Hepatocyte (in vitro differentiated cells): ENCODE measurements at regions not wholly inside any gene's neighbourhood (a gene's known extent, or its start where the extent isn't known, plus 50 kb on each side); places are given as distances from the start of the nearest gene placed in this dataset.

Source experiments
- DNase-seq: peaks from one replicate; pipeline ENCODE4 v3.0.0-alpha.2; 2016; ENCODE audit warnings: low spot score
- H2AFZ ChIP-seq: fragments of 200-600 bp; sonication (generic); 2 replicates; pipeline ENCODE4 v1.6.0; 2016; ENCODE audit warnings: antibody characterized with exemption, mild to moderate bottlenecking
- H3K27ac ChIP-seq: fragments of 200-600 bp; sonication (generic); 2 replicates; pipeline ENCODE4 v1.5.1; 2016; ENCODE audit warnings: mild to moderate bottlenecking
- H3K27me3 ChIP-seq: fragments of 200-600 bp; sonication (generic); 2 replicates; pipeline ENCODE4 v1.6.1; 2016
- H3K36me3 ChIP-seq: fragments of 200-600 bp; sonication (generic); replicated peaks from 2 replicates; pipeline ENCODE4 v1.5.1; 2016; ENCODE audit warnings: low read depth; ENCODE audit not compliant: insufficient read depth
- H3K4me1 ChIP-seq: fragments of 200-600 bp; sonication (generic); 2 replicates; pipeline ENCODE4 v1.5.1; 2016; ENCODE audit warnings: mild to moderate bottlenecking, moderate library complexity; ENCODE audit not compliant: insufficient read depth
- H3K4me2 ChIP-seq: fragments of 200-600 bp; sonication (generic); 2 replicates; pipeline ENCODE4 v1.6.0; 2016
- H3K4me3 ChIP-seq: fragments of 200-600 bp; sonication (generic); 2 replicates; pipeline ENCODE4 v1.5.1; 2016; ENCODE audit warnings: mild to moderate bottlenecking
- H3K79me2 ChIP-seq: fragments of 200-600 bp; sonication (generic); 2 replicates; pipeline ENCODE4 v1.6.0; 2017; ENCODE audit warnings: mild to moderate bottlenecking
- H3K9me2 ChIP-seq: fragments of 200-600 bp; sonication (generic); replicated peaks from 2 replicates; pipeline ENCODE4 v1.6.0; 2017; ENCODE audit warnings: mild to moderate bottlenecking; ENCODE audit not compliant: insufficient read depth
- H3K9me3 ChIP-seq: fragments of 200-600 bp; sonication (generic); 2 replicates; pipeline ENCODE4 v1.5.1; 2016; ENCODE audit warnings: low read depth, mild to moderate bottlenecking
- H4K20me1 ChIP-seq: fragments of 200-600 bp; sonication (generic); 2 replicates; pipeline ENCODE4 v1.6.0; 2016; ENCODE audit warnings: mild to moderate bottlenecking; ENCODE audit not compliant: insufficient read depth, poor library complexity, severe bottlenecking
- CTCF ChIP-seq: fragments of 200-600 bp; sonication (generic); IDR thresholded peaks from 2 replicates; pipeline ENCODE4 v1.5.1; 2016; ENCODE audit warnings: antibody characterized with exemption, mild to moderate bottlenecking; ENCODE audit not compliant: poor library complexity
- EZH2 ChIP-seq: fragments of 200-600 bp; sonication (generic); IDR thresholded peaks from 2 replicates; pipeline ENCODE4 v1.6.1; 2016; ENCODE audit warnings: antibody characterized with exemption, mild to moderate bottlenecking, borderline replicate concordance
- EZH2phosphoT487 ChIP-seq: fragments of 200-600 bp; sonication (generic); IDR thresholded peaks from one replicate; pipeline ENCODE4 v1.6.1; 2018; ENCODE audit warnings: antibody characterized with exemption, mild to moderate bottlenecking, low read depth, moderate library complexity; ENCODE audit not compliant: unreplicated experiment, severe bottlenecking
- WGBS: methylation state at CpG from one replicate; pipeline ENCODE4 v1.1.6; 2016; ENCODE audit warnings: low lambda C conversion rate; ENCODE audit errors: missing lambda C conversion rate; 5-methylcytosine and 5-hydroxymethylcytosine counted together

DNA sequence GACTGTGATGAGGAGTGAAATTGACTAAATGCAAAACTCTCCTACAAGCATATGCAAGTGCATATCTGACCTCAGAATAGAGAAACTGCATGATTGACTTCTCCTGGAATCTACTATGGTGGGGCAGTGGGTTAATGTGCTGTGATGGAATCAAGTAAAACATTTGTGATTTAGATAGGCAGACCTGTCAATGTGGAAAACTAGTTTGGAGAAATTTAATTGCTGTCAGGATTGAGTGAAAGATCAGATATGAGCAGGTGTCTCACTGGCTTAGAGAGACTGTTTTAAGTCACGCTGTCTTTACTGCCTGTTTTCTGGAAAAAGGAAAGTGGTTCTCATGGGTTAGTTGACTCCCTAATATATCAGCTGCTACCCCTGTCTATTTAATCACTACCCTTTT, 881.0 kb upstream of the CNTNAP5 start:
- 69% methylated on average over 1 of the region's 1 CpG for WGBS
- Histone ChIP-seq H3K9me3 (no peaks in the 10 kb centered on the region), H3K4me2 (no peak overlapping the region), H4K20me1 (no peaks in the 10 kb centered on the region), H2AFZ (no peak overlapping the region), H3K9me2 (no peaks in the 10 kb centered on the region), H3K27ac (no peak overlapping the region), H3K4me3 (no peak overlapping the region), H3K79me2 (no peaks in the 10 kb centered on the region), H3K27me3 (no peaks in the 10 kb centered on the region), H3K4me1 (no peaks in the 10 kb centered on the region), H3K36me3 (no peaks in the 10 kb centered on the region)
- no peak for TF ChIP-seq CTCF
- no peak for TF ChIP-seq EZH2phosphoT487
- TF ChIP-seq EZH2 = no peak
- DNase-seq = no peak

- TF ChIP-seq EZH2phosphoT487 (no peak), EZH2 (no peak), CTCF (no peak)
- no peaks in the 10 kb centered on the region for H3K9me2 ChIP-seq
- H2AFZ ChIP-seq = no peak overlapping the region
- H3K36me3 ChIP-seq = no peaks in the 10 kb centered on the region
- no peaks in the 10 kb centered on the region for H3K27me3 ChIP-seq
- DNase-seq = no peak
- no peaks in the 10 kb centered on the region for H3K4me1 ChIP-seq
- H3K27ac ChIP-seq = no peak overlapping the region
- no peak overlapping the region for H3K4me3 ChIP-seq
- no peak overlapping the region for H3K4me2 ChIP-seq
- no peaks in the 10 kb centered on the region for H3K79me2 ChIP-seq
- no peaks in the 10 kb centered on the region for H4K20me1 ChIP-seq
- WGBS = 69% methylated on average over 1 of the region's 1 CpG
- H3K9me3 ChIP-seq = no peaks in the 10 kb centered on the region
These were observed 872.0 kb upstream of the CNTNAP5 start for GRCh38 chr2:123153041-123153440.

DNA sequence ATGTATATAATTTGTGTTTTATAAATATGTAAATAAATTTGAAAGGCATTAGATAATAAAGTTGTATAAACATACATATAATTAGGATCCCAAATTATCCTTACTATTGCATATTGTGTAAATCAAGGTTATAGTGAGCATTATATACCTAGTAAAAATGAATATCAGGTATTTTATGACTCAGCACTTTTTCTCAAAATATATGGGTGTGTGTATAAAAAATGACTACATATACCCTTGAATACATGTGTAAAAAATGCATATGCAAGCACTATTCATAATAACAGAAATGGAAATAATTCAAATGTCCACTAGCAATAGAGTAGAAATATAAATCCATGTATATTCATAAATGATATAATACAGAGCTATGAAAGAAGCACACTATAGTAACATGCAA, 870.9 kb upstream of the CNTNAP5 start:
- H2AFZ ChIP-seq = no peak overlapping the region
- no peaks in the 10 kb centered on the region for H3K79me2 ChIP-seq

More for the DNA sequence above, 870.9 kb upstream of the CNTNAP5 start:
- no peaks in the 10 kb centered on the region for H3K9me3 ChIP-seq
- no peak for DNase-seq
- H3K4me2 ChIP-seq = no peak overlapping the region
- no peak overlapping the region for H3K4me3 ChIP-seq
- no peaks in the 10 kb centered on the region for H3K4me1 ChIP-seq
- no peaks in the 10 kb centered on the region for H3K27me3 ChIP-seq
- H3K9me2 ChIP-seq = no peaks in the 10 kb centered on the region
- no peaks in the 10 kb centered on the region for H3K36me3 ChIP-seq
- TF ChIP-seq EZH2phosphoT487 = no peak
- TF ChIP-seq EZH2 = no peak
- no peak for TF ChIP-seq CTCF
- H4K20me1 ChIP-seq = no peaks in the 10 kb centered on the region
- H3K27ac ChIP-seq = no peak overlapping the region
